Stimulated activated memory B cell treated with anti-CD40 and anti-IgM and Interleukin-4, amounts not matched to agents 10 μg/mL and 1 μg/mL and 100 μg/mL, for 72 hours (primary cell): ENCODE measurements at regions not wholly inside any gene's neighbourhood (a gene's known extent, or its start where the extent isn't known, plus 50 kb on each side); places are given as distances from the start of the nearest gene placed in this dataset.
"Not testable (repeated sequence)": the region's sequence is repeated elsewhere in the genome, so short reads cannot be mapped to it uniquely, and the experiment has no call there.

Experiments
- ATAC-seq: fragments of 150-1000 bp; cut with Tn5 transposase; 2 replicates; pipeline ENCODE4 v1.10.0; 2021
- H3K27ac Mint-ChIP-seq: one replicate; pipeline ENCODE4 v1.8.0; 2022; ENCODE audit warnings: mild to moderate bottlenecking, mixed read lengths
- H3K27me3 Mint-ChIP-seq: one replicate; pipeline ENCODE4 v1.8.0; 2022; ENCODE audit warnings: mixed read lengths
- H3K36me3 Mint-ChIP-seq: one replicate; pipeline ENCODE4 v1.8.0; 2022; ENCODE audit warnings: mixed read lengths
- H3K4me1 Mint-ChIP-seq: one replicate; pipeline ENCODE4 v1.8.0; 2022; ENCODE audit warnings: mixed read lengths
- H3K4me3 Mint-ChIP-seq: one replicate; pipeline ENCODE4 v1.8.0; 2022; ENCODE audit warnings: mild to moderate bottlenecking, moderate library complexity, mixed read lengths
- H3K9me3 Mint-ChIP-seq: one replicate; pipeline ENCODE4 v1.8.0; 2022; ENCODE audit warnings: mixed read lengths

- Mint-ChIP-seq H3K27ac (no peak overlapping the region), H3K27me3 (no peaks in the 10 kb centered on the region), H3K9me3 (no peaks in the 10 kb centered on the region), H3K4me3 (no peak overlapping the region), H3K36me3 (no peaks in the 10 kb centered on the region), H3K4me1 (no peaks in the 10 kb centered on the region)
- ATAC-seq, result no peak
Observed at GRCh38 chr2:163974766-163975165, 239.0 kb upstream of the FIGN start.

- peaks cover 2% of the 10 kb centered on the region for H3K9me3 Mint-ChIP-seq
- H3K4me3 Mint-ChIP-seq, result no peak overlapping the region
- H3K36me3 Mint-ChIP-seq, result no peaks in the 10 kb centered on the region
- ATAC-seq, result no peak
- no peaks in the 10 kb centered on the region for H3K27me3 Mint-ChIP-seq
- no peaks in the 10 kb centered on the region for H3K4me1 Mint-ChIP-seq
- no peak overlapping the region for H3K27ac Mint-ChIP-seq
Observed at GRCh38 chr2:163970058-163970813, 234.4 kb upstream of the FIGN start.

- H3K36me3 Mint-ChIP-seq, H3K27ac Mint-ChIP-seq, H3K9me3 Mint-ChIP-seq, H3K27me3 Mint-ChIP-seq, ATAC-seq, H3K4me3 Mint-ChIP-seq, H3K4me1 Mint-ChIP-seq: not testable (repeated sequence)
Observed at GRCh38 chr2:163964278-163964677, 228.5 kb upstream of the FIGN start.

- H3K27ac Mint-ChIP-seq, result no peak overlapping the region
- H3K4me1 Mint-ChIP-seq, result no peaks in the 10 kb centered on the region
- ATAC-seq, result no peak
- no peaks in the 10 kb centered on the region for H3K36me3 Mint-ChIP-seq
- H3K4me3 Mint-ChIP-seq, result no peak overlapping the region
- no peaks in the 10 kb centered on the region for H3K9me3 Mint-ChIP-seq
- no peaks in the 10 kb centered on the region for H3K27me3 Mint-ChIP-seq
Observed at GRCh38 chr2:163953390-163953907, 217.6 kb upstream of the FIGN start.

GRCh38 chr2:163951312-163951711, 215.5 kb upstream of the FIGN start:
- H3K36me3 Mint-ChIP-seq, result no peaks in the 10 kb centered on the region
- ATAC-seq, result no peak
- no peak overlapping the region for H3K4me3 Mint-ChIP-seq
- H3K9me3 Mint-ChIP-seq, result peaks cover 2% of the 10 kb centered on the region
- no peaks in the 10 kb centered on the region for H3K4me1 Mint-ChIP-seq
- no peak overlapping the region for H3K27ac Mint-ChIP-seq
- H3K27me3 Mint-ChIP-seq, result no peaks in the 10 kb centered on the region

GRCh38 chr2:163949693-163950092, 213.9 kb upstream of the FIGN start:
- Mint-ChIP-seq H3K27ac (no peak overlapping the region), H3K9me3 (peaks cover 2% of the 10 kb centered on the region), H3K4me3 (no peak overlapping the region), H3K4me1 (no peaks in the 10 kb centered on the region), H3K27me3 (no peaks in the 10 kb centered on the region), H3K36me3 (no peaks in the 10 kb centered on the region)
- ATAC-seq, result no peak

GRCh38 chr2:163944347-163944737, 208.5 kb upstream of the FIGN start:
- ATAC-seq, result no peak
- H3K27ac Mint-ChIP-seq, result no peak overlapping the region
- no peaks in the 10 kb centered on the region for H3K27me3 Mint-ChIP-seq
- H3K9me3 Mint-ChIP-seq, result peaks cover 6% of the 10 kb centered on the region
- H3K4me3 Mint-ChIP-seq, result no peak overlapping the region
- no peaks in the 10 kb centered on the region for H3K36me3 Mint-ChIP-seq
- no peaks in the 10 kb centered on the region for H3K4me1 Mint-ChIP-seq

- peaks cover 6% of the 10 kb centered on the region for H3K9me3 Mint-ChIP-seq
- no peaks in the 10 kb centered on the region for H3K36me3 Mint-ChIP-seq
- H3K27me3 Mint-ChIP-seq, result no peaks in the 10 kb centered on the region
- H3K27ac Mint-ChIP-seq, result no peak overlapping the region
- no peak overlapping the region for H3K4me3 Mint-ChIP-seq
- ATAC-seq, result no peak
- H3K4me1 Mint-ChIP-seq, result no peaks in the 10 kb centered on the region
Observed at GRCh38 chr2:163943403-163944346, 207.9 kb upstream of the FIGN start.

GRCh38 chr2:163934131-163934530, 198.3 kb upstream of the FIGN start:
- H3K36me3 Mint-ChIP-seq, result no peaks in the 10 kb centered on the region
- H3K4me1 Mint-ChIP-seq, result no peaks in the 10 kb centered on the region
- no peak overlapping the region for H3K4me3 Mint-ChIP-seq
- H3K27ac Mint-ChIP-seq, result no peak overlapping the region
- H3K27me3 Mint-ChIP-seq, result no peaks in the 10 kb centered on the region
- no peaks in the 10 kb centered on the region for H3K9me3 Mint-ChIP-seq
- ATAC-seq, result no peak

- H3K27me3 Mint-ChIP-seq, result no peaks in the 10 kb centered on the region
- H3K9me3 Mint-ChIP-seq, result no peaks in the 10 kb centered on the region
- H3K36me3 Mint-ChIP-seq, result no peaks in the 10 kb centered on the region
- ATAC-seq, result no peak
- no peak overlapping the region for H3K27ac Mint-ChIP-seq
- no peaks in the 10 kb centered on the region for H3K4me1 Mint-ChIP-seq
- H3K4me3 Mint-ChIP-seq, result no peak overlapping the region
Observed at GRCh38 chr2:163919717-163920116, 183.9 kb upstream of the FIGN start.

GRCh38 chr2:163914486-163914885, 178.7 kb upstream of the FIGN start:
- not testable (repeated sequence) for H3K27ac Mint-ChIP-seq, H3K27me3 Mint-ChIP-seq, ATAC-seq, H3K4me3 Mint-ChIP-seq, H3K9me3 Mint-ChIP-seq, H3K36me3 Mint-ChIP-seq, H3K4me1 Mint-ChIP-seq

GRCh38 chr2:163913532-163913944, 177.7 kb upstream of the FIGN start:
- not testable (repeated sequence) for ATAC-seq, H3K27ac Mint-ChIP-seq, H3K4me1 Mint-ChIP-seq, H3K9me3 Mint-ChIP-seq, H3K36me3 Mint-ChIP-seq, H3K4me3 Mint-ChIP-seq, H3K27me3 Mint-ChIP-seq

GRCh38 chr2:163909411-163910080, 173.7 kb upstream of the FIGN start:
- ATAC-seq, result peak; percentile 16
- H3K27ac Mint-ChIP-seq, result no peak overlapping the region
- H3K9me3 Mint-ChIP-seq, result peaks cover 3% of the 10 kb centered on the region
- H3K27me3 Mint-ChIP-seq, result no peaks in the 10 kb centered on the region
- no peaks in the 10 kb centered on the region for H3K36me3 Mint-ChIP-seq
- H3K4me3 Mint-ChIP-seq, result no peak overlapping the region
- H3K4me1 Mint-ChIP-seq, result no peaks in the 10 kb centered on the region

GRCh38 chr2:163906410-163906809, 170.6 kb upstream of the FIGN start:
- H3K4me3 Mint-ChIP-seq, result no peak overlapping the region
- H3K4me1 Mint-ChIP-seq, result no peaks in the 10 kb centered on the region
- no peaks in the 10 kb centered on the region for H3K9me3 Mint-ChIP-seq
- H3K27me3 Mint-ChIP-seq, result no peaks in the 10 kb centered on the region
- no peak overlapping the region for H3K27ac Mint-ChIP-seq
- no peaks in the 10 kb centered on the region for H3K36me3 Mint-ChIP-seq
- no peak for ATAC-seq

- H3K27ac Mint-ChIP-seq, result no peak overlapping the region
Observed at GRCh38 chr2:163897799-163898198, 162.0 kb upstream of the FIGN start.

More at GRCh38 chr2:163897799-163898198, 162.0 kb upstream of the FIGN start:
- Mint-ChIP-seq H3K27me3 (no peaks in the 10 kb centered on the region), H3K4me3 (no peak overlapping the region), H3K9me3 (peaks cover 9% of the 10 kb centered on the region), H3K4me1 (no peaks in the 10 kb centered on the region), H3K36me3 (no peaks in the 10 kb centered on the region)
- ATAC-seq, result no peak
